B cell (primary cell): ENCODE measurements at regions not wholly inside any gene's neighbourhood (a gene's known extent, or its start where the extent isn't known, plus 50 kb on each side); places are given as distances from the start of the nearest gene placed in this dataset.

Experiments
- ATAC-seq: fragments of 200-7000 bp; cut with Tn5 transposase; one replicate; pipeline ENCODE4 v1.10.0; 2021; ENCODE audit warnings: low read depth, mild to moderate bottlenecking, moderate number of reproducible peaks, moderate library complexity
- CTCF ChIA-PET: fragments of 350-600 bp; sonication (Branson Sonifier 250); formaldehyde crosslinking; loops from one replicate; lab custom pipeline; 2021; ENCODE audit warnings: antibody characterized with exemption, inconsistent platforms; lab: Charles Lee
- POLR2A ChIA-PET: fragments of 350-600 bp; sonication (Branson Sonifier 250); formaldehyde crosslinking; loops from one replicate; lab custom pipeline; 2021; ENCODE audit warnings: antibody characterized with exemption; lab: Charles Lee
- DNase-seq: peaks from one replicate; pipeline ENCODE4 v3.0.0; 2013
- H2AFZ ChIP-seq: 2 replicates; pipeline ENCODE4 v1.6.1; 2012; ENCODE audit warnings: mild to moderate bottlenecking, low read depth, low read length; ENCODE audit not compliant: insufficient read depth, poor library complexity, severe bottlenecking
- H3K27ac ChIP-seq, 2 donors: 1 replicate in 1 of 2; 2 replicates in 1 of 2; pipeline ENCODE4 v1.5.1; 2012 to 2013; ENCODE audit warnings: low read length in 2 of 2, mild to moderate bottlenecking in 2 of 2, moderate library complexity in 1 of 2
- H3K27me3 ChIP-seq, 4 experiments: fragments of 200-600 bp in 1 of 4; sonication (generic) in 1 of 4; replicated peaks in 1 of 4; 1 replicate in 2 of 4; 2 replicates in 2 of 4; pipeline versions ENCODE4 v1.6.1 to v1.7.0; 2013 to 2016; ENCODE audit warnings: low read length in 3 of 4, mild to moderate bottlenecking in 2 of 4, mixed read lengths in 1 of 4, moderate library complexity in 1 of 4; ENCODE audit not compliant: insufficient read depth in 4 of 4, control insufficient read depth in 3 of 4; ENCODE audit errors: control extremely low read depth in 1 of 4
- H3K36me3 ChIP-seq, 2 experiments: replicated peaks in 1 of 2; 1 replicate in 1 of 2; 2 replicates in 1 of 2; pipeline versions ENCODE4 v1.6.1 to v1.7.1; 2013; ENCODE audit warnings: low read length in 1 of 2; ENCODE audit not compliant: insufficient read depth in 2 of 2, control insufficient read depth in 1 of 2; ENCODE audit errors: control extremely low read depth in 1 of 2, extremely low read depth in 1 of 2
- H3K4me1 ChIP-seq, 2 donors: fragments of 200-600 bp in 1 of 2; sonication (generic) in 1 of 2; 1 replicate in 1 of 2; 2 replicates in 1 of 2; pipeline versions ENCODE4 v1.5.1 to v1.6.1; 2013 to 2017; ENCODE audit warnings: low read length in 2 of 2; ENCODE audit not compliant: control insufficient read depth in 2 of 2, insufficient read depth in 2 of 2
- H3K4me2 ChIP-seq: replicated peaks from 2 replicates; pipeline ENCODE3; 2012; ENCODE audit warnings: mild to moderate bottlenecking, low read depth, low read length; ENCODE audit not compliant: poor library complexity, severe bottlenecking
- H3K4me3 ChIP-seq, 5 experiments: fragments of 200-600 bp in 1 of 5; sonication (generic) in 1 of 5; 1 replicate in 3 of 5; 2 replicates in 2 of 5; pipeline versions ENCODE4 v1.5.1 to v1.7.0; 2011 to 2016; ENCODE audit warnings: low read length in 4 of 5, mild to moderate bottlenecking in 4 of 5, low read depth in 2 of 5, control low read depth in 1 of 5, moderate library complexity in 1 of 5; ENCODE audit not compliant: insufficient read depth in 1 of 5; ENCODE audit errors: control extremely low read depth in 1 of 5, extremely low read depth in 1 of 5
- H3K79me2 ChIP-seq: fragments of 200-600 bp; sonication (generic); one replicate; pipeline ENCODE4 v1.6.0; 2016; ENCODE audit warnings: low read length; ENCODE audit not compliant: control insufficient read depth, insufficient read depth
- H3K9ac ChIP-seq: fragments of 200-600 bp; sonication (generic); 2 replicates; pipeline ENCODE4 v1.6.1; 2017; ENCODE audit warnings: mild to moderate bottlenecking, low read length, moderate library complexity
- H3K9me3 ChIP-seq, 3 donors: one replicate each; pipeline versions ENCODE4 v1.6.1 to v1.7.1; 2013; ENCODE audit warnings: low read length in 2 of 3; ENCODE audit not compliant: control insufficient read depth in 2 of 3, insufficient read depth in 1 of 3; ENCODE audit errors: control extremely low read depth in 1 of 3
- H4K20me1 ChIP-seq: 2 replicates; pipeline ENCODE4 v1.6.0; 2012; ENCODE audit warnings: mild to moderate bottlenecking, low read length; ENCODE audit not compliant: insufficient read depth, control insufficient read depth, poor library complexity, severe bottlenecking
- H3K27ac Mint-ChIP-seq: one replicate; pipeline ENCODE4 v1.8.0; 2021; ENCODE audit warnings: mixed read lengths
- H3K27me3 Mint-ChIP-seq: one replicate; pipeline ENCODE4 v1.8.0; 2021; ENCODE audit warnings: mixed read lengths
- H3K4me1 Mint-ChIP-seq: one replicate; pipeline ENCODE4 v1.8.0; 2021; ENCODE audit warnings: mixed read lengths
- H3K4me3 Mint-ChIP-seq: one replicate; pipeline ENCODE4 v1.8.0; 2021; ENCODE audit warnings: mixed read lengths
- H3K9me3 Mint-ChIP-seq: one replicate; pipeline ENCODE4 v1.8.0; 2022; ENCODE audit warnings: mixed read lengths; ENCODE audit not compliant: insufficient read depth
- EZH2 ChIP-seq: IDR thresholded peaks from 2 replicates; pipeline ENCODE4 v1.6.1; 2012; ENCODE audit warnings: borderline replicate concordance, low read depth, mild to moderate bottlenecking, moderate library complexity, low read length; ENCODE audit not compliant: insufficient read depth, poor library complexity, severe bottlenecking
- WGBS: methylation state at CpG from one replicate; pipeline ENCODE4 v1.1.5; 2013; ENCODE audit warnings: missing lambda C conversion rate; ENCODE audit not compliant: insufficient coverage; 5-methylcytosine and 5-hydroxymethylcytosine counted together
- intact Hi-C: fragments of 100-400 bp; cut with micrococcal nuclease; formaldehyde crosslinking; loops from one replicate; pipeline ENCODE4 v1.10.0; 2022
- TF ChIP-seq, protein P1 (sequence below): fragments of 200-600 bp; IDR thresholded peaks from one replicate; pipeline ENCODE4 v1.8.0; 2022; ENCODE audit warnings: antibody characterized with exemption, mild to moderate bottlenecking

DNA sequence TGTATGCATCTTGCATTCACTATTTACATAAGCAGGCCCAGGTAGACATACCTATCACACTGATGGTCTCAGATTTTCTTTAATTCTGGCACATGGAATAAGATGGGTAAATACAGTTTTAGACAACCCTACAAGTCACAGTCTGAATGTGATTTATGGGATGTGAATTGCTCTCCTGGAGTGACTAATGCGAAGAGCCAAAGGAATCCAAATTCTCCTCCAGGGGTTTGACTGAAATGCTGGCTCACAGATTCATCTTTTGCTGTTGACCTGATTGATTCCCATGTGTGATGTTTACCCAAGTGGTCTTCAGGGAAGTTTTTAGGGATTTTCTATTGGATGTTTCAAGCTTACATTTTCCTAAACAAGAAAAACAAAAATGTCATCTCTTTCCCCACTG is 277.9 kb upstream of the MON1B start:
- Histone ChIP-seq H3K9ac (no peak overlapping the region), H3K27me3 (no peaks in the 10 kb centered on the region), H3K79me2 (no peaks in the 10 kb centered on the region), H4K20me1 (no peaks in the 10 kb centered on the region), H2AFZ (no peak overlapping the region), H3K27ac (no peak overlapping the region), H3K4me3 (no peak overlapping the region), H3K9me3 (no peaks in the 10 kb centered on the region), H3K4me2 (no peak overlapping the region), H3K4me1 (no peaks in the 10 kb centered on the region), H3K36me3 (no peaks in the 10 kb centered on the region)
- no peak for ATAC-seq
- DNase-seq: no peak
- H3K4me1 Mint-ChIP-seq: no peaks in the 10 kb centered on the region
- H3K27ac Mint-ChIP-seq: no peak overlapping the region
- no peak for TF ChIP-seq EZH2
- TF ChIP-seq, protein P1, sequence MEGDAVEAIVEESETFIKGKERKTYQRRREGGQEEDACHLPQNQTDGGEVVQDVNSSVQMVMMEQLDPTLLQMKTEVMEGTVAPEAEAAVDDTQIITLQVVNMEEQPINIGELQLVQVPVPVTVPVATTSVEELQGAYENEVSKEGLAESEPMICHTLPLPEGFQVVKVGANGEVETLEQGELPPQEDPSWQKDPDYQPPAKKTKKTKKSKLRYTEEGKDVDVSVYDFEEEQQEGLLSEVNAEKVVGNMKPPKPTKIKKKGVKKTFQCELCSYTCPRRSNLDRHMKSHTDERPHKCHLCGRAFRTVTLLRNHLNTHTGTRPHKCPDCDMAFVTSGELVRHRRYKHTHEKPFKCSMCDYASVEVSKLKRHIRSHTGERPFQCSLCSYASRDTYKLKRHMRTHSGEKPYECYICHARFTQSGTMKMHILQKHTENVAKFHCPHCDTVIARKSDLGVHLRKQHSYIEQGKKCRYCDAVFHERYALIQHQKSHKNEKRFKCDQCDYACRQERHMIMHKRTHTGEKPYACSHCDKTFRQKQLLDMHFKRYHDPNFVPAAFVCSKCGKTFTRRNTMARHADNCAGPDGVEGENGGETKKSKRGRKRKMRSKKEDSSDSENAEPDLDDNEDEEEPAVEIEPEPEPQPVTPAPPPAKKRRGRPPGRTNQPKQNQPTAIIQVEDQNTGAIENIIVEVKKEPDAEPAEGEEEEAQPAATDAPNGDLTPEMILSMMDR: no peak
- POLR2A ChIA-PET: no interaction called here
- H3K4me3 Mint-ChIP-seq: no peak overlapping the region
- CTCF ChIA-PET: no interaction called here
- H3K9me3 Mint-ChIP-seq: no peaks in the 10 kb centered on the region
- no peaks in the 10 kb centered on the region for H3K27me3 Mint-ChIP-seq
- WGBS: no CpG with 5 or more reads among the region's 1 CpG
- intact Hi-C loops: no loop called here

DNA sequence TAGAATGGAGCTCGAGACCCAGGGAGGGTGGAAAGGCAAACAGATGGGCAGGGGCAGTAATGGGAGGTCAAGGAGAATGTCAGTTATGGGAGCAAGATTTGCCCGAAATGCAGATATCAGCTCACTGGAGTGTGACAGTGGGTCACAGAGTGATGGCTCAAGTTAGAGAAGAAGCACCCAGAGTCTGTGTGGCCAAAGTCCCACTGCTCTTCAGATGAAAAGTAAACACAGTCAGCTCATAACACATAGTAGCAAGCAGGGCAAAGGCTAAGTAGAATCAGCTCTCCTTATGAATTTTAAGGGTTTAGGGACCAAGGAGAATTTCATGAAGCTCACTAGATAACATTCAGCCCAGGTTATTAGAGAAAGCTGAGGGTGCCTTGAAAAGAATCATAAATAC is 264.9 kb upstream of the MON1B start:
- POLR2A ChIA-PET: no interaction called here
- CTCF ChIA-PET: no interaction called here
- WGBS: 79% methylated on average over 2 of the region's 2 CpGs

More for the DNA sequence above, 264.9 kb upstream of the MON1B start:
- ATAC-seq (no peak), DNase-seq (no peak)
- Histone ChIP-seq H3K36me3 (no peaks in the 10 kb centered on the region), H3K79me2 (no peaks in the 10 kb centered on the region), H3K27ac (no peak overlapping the region), H3K4me2 (no peak overlapping the region), H3K27me3 (no peaks in the 10 kb centered on the region), H2AFZ (no peak overlapping the region), H3K9ac (no peak overlapping the region), H3K4me1 (no peaks in the 10 kb centered on the region), H3K4me3 (no peak overlapping the region), H4K20me1 (no peaks in the 10 kb centered on the region), H3K9me3 (no peaks in the 10 kb centered on the region)
- intact Hi-C loops: no loop called here
- H3K4me3 Mint-ChIP-seq: no peak overlapping the region
- no peak overlapping the region for H3K27ac Mint-ChIP-seq
- H3K27me3 Mint-ChIP-seq: no peaks in the 10 kb centered on the region
- no peaks in the 10 kb centered on the region for H3K4me1 Mint-ChIP-seq
- no peak for TF ChIP-seq EZH2
- TF ChIP-seq, protein P1: no peak
- H3K9me3 Mint-ChIP-seq: no peaks in the 10 kb centered on the region
